Neural progenitor cell (in vitro differentiated cells): ENCODE measurements at regions not wholly inside any gene's neighbourhood (a gene's known extent, or its start where the extent isn't known, plus 50 kb on each side); places are given as distances from the start of the nearest gene placed in this dataset.

ENCODE experiments used
- DNase-seq: peaks from one replicate; pipeline ENCODE4 v3.0.0-alpha.2; 2016; ENCODE audit warnings: low spot score
- H2AFZ ChIP-seq: fragments of 200-600 bp; sonication (generic); replicated peaks from 2 replicates; pipeline ENCODE4 v1.6.1; 2016; ENCODE audit warnings: antibody characterized with exemption
- H3F3A ChIP-seq: fragments of 200-600 bp; sonication (generic); 2 replicates; pipeline ENCODE4 v1.6.1; 2016; ENCODE audit warnings: antibody characterized with exemption, low read depth
- H3K27ac ChIP-seq: fragments of 200-600 bp; sonication (generic); 2 replicates; pipeline ENCODE4 v1.5.1; 2016; ENCODE audit warnings: mild to moderate bottlenecking
- H3K27me3 ChIP-seq: fragments of 200-600 bp; sonication (generic); 2 replicates; pipeline ENCODE4 v1.6.1; 2016; ENCODE audit warnings: mild to moderate bottlenecking, moderate library complexity
- H3K36me3 ChIP-seq: fragments of 200-600 bp; sonication (generic); 2 replicates; pipeline ENCODE4 v1.5.1; 2016
- H3K4me1 ChIP-seq: fragments of 200-600 bp; sonication (generic); 2 replicates; pipeline ENCODE4 v1.6.1; 2016; ENCODE audit warnings: mixed run types
- H3K4me2 ChIP-seq: fragments of 200-600 bp; sonication (generic); 2 replicates; pipeline ENCODE4 v1.6.1; 2016
- H3K4me3 ChIP-seq: fragments of 200-600 bp; sonication (generic); 2 replicates; pipeline ENCODE4 v1.5.1; 2016
- H3K79me2 ChIP-seq: fragments of 200-600 bp; sonication (generic); 2 replicates; pipeline ENCODE4 v1.6.1; 2016; ENCODE audit warnings: low read depth
- H3K9ac ChIP-seq: fragments of 200-600 bp; sonication (generic); 2 replicates; pipeline ENCODE4 v1.6.1; 2016
- H3K9me3 ChIP-seq: fragments of 200-600 bp; sonication (generic); 2 replicates; pipeline ENCODE4 v1.5.1; 2016; ENCODE audit warnings: low read depth
- H4K20me1 ChIP-seq: fragments of 200-600 bp; sonication (generic); 2 replicates; pipeline ENCODE4 v1.6.1; 2016; ENCODE audit warnings: low read depth
- H3K27ac Mint-ChIP-seq: 3 replicates; pipeline ENCODE4 v1.8.0; 2021; ENCODE audit warnings: mixed read lengths
- H3K27me3 Mint-ChIP-seq: 2 replicates; pipeline ENCODE4 v1.8.0; 2022; ENCODE audit warnings: low read depth, mild to moderate bottlenecking, inconsistent platforms, moderate library complexity, mixed read lengths; ENCODE audit not compliant: insufficient read depth
- H3K36me3 Mint-ChIP-seq: 3 replicates; pipeline ENCODE4 v1.8.0; 2021; ENCODE audit warnings: mixed read lengths
- H3K4me1 Mint-ChIP-seq: 3 replicates; pipeline ENCODE4 v1.8.0; 2021; ENCODE audit warnings: mixed read lengths
- H3K4me3 Mint-ChIP-seq: 3 replicates; pipeline ENCODE4 v1.8.0; 2021; ENCODE audit warnings: mild to moderate bottlenecking, moderate library complexity, mixed read lengths
- H3K9me3 Mint-ChIP-seq: 3 replicates; pipeline ENCODE4 v1.8.0; 2020; ENCODE audit warnings: mixed read lengths
- CTCF ChIP-seq: fragments of 200-600 bp; sonication (generic); IDR thresholded peaks from 2 replicates; pipeline ENCODE4 v1.5.1; 2017; ENCODE audit warnings: antibody characterized with exemption, mild to moderate bottlenecking
- EZH2 ChIP-seq: fragments of 200-600 bp; sonication (generic); IDR thresholded peaks from 2 replicates; pipeline ENCODE4 v1.6.1; 2017; ENCODE audit warnings: antibody characterized with exemption, mild to moderate bottlenecking, moderate library complexity
- EZH2phosphoT487 ChIP-seq: fragments of 200-600 bp; sonication (generic); IDR thresholded peaks from 2 replicates; pipeline ENCODE4 v1.6.1; 2017; ENCODE audit warnings: antibody characterized with exemption

DNA sequence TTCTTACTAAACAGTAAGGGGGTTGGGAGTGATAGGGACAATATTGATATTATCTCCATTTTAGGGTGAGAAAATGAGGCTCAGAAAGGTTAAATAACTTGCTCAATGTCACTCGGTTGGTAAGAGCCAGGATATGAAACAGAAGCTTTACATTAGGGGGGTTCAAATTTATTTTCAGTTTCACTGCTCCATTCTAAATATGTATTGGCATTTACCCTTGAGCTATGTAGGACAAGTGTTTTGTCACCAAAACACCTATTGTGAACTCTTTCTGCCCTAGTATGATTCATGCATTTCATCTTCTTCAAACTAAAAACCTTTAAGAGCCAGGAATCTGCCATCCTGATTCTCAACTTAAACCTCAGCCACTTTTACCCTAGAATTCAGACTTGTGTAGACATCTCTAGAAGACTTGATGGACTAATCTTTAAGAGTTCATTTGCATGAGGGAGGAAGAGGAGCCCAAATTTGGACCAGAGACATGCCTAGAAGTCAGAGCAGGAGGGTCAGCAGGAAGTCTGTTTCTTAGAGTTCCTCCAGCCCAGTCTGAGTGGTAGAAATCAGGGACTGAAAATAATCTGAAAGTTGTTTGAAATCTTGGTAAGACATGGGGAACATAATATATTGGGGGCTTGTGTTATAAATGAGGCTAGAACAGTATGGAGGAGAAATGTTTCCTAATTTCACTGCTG lies 129.4 kb upstream of the ATP5MC3 start:
- Mint-ChIP-seq H3K9me3 (no peaks in the 10 kb centered on the region), H3K27me3 (no peaks in the 10 kb centered on the region), H3K4me1 (no peaks in the 10 kb centered on the region), H3K36me3 (no peaks in the 10 kb centered on the region), H3K27ac (no peak overlapping the region), H3K4me3 (no peak overlapping the region)
- H3K27ac ChIP-seq, result no peak overlapping the region
- no peaks in the 10 kb centered on the region for H3F3A ChIP-seq
- H3K4me2 ChIP-seq, result no peak overlapping the region
- H3K79me2 ChIP-seq, result no peaks in the 10 kb centered on the region
- no peak overlapping the region for H3K9ac ChIP-seq
- no peaks in the 10 kb centered on the region for H3K9me3 ChIP-seq
- no peak overlapping the region for H3K4me3 ChIP-seq
- no peaks in the 10 kb centered on the region for H3K36me3 ChIP-seq
- no peaks in the 10 kb centered on the region for H3K27me3 ChIP-seq
- DNase-seq, result no peak
- H2AFZ ChIP-seq, result no peak overlapping the region
- H3K4me1 ChIP-seq, result peaks cover 3% of the 10 kb centered on the region
- TF ChIP-seq CTCF (no peak), EZH2 (no peak), EZH2phosphoT487 (no peak)
- H4K20me1 ChIP-seq, result no peaks in the 10 kb centered on the region

DNA sequence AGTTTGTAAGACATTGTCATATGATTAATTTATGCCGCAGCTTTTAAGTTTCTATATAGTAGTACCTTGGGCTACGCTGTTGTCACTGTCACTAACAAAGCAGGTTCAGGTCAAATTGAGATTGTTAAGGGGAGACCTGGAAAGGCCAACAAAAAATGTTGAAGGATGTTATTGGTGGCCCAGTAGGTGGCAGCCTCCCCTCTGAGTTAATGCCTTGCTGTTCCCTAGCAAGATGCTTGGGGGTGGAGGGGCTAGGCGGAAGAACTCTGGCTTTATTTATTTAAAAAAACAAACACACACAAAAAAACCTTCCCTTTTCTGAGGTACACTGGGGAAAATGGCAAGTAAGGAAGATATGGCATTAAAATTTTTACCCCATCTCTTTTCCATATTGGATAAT lies 128.3 kb upstream of the ATP5MC3 start:
- H3K9me3 Mint-ChIP-seq, result no peaks in the 10 kb centered on the region
- no peaks in the 10 kb centered on the region for H3K36me3 Mint-ChIP-seq
- H3F3A ChIP-seq, result no peaks in the 10 kb centered on the region
- H3K27me3 Mint-ChIP-seq, result no peaks in the 10 kb centered on the region
- H2AFZ ChIP-seq, result no peak overlapping the region
- peaks cover 3% of the 10 kb centered on the region for H3K4me1 ChIP-seq
- H3K4me1 Mint-ChIP-seq, result no peaks in the 10 kb centered on the region
- H3K4me3 Mint-ChIP-seq, result no peak overlapping the region
- H3K4me3 ChIP-seq, result no peak overlapping the region
- H3K4me2 ChIP-seq, result no peak overlapping the region
- H3K27me3 ChIP-seq, result no peaks in the 10 kb centered on the region
- H3K27ac ChIP-seq, result no peak overlapping the region
- no peaks in the 10 kb centered on the region for H3K9me3 ChIP-seq
- peak; percentile 55 for DNase-seq
- no peaks in the 10 kb centered on the region for H4K20me1 ChIP-seq
- TF ChIP-seq CTCF, result peak; percentile 56
- TF ChIP-seq EZH2, result peak; percentile 36
- no peak for TF ChIP-seq EZH2phosphoT487
- no peaks in the 10 kb centered on the region for H3K79me2 ChIP-seq
- H3K36me3 ChIP-seq, result no peaks in the 10 kb centered on the region
- H3K9ac ChIP-seq, result no peak overlapping the region
- no peak overlapping the region for H3K27ac Mint-ChIP-seq

DNA sequence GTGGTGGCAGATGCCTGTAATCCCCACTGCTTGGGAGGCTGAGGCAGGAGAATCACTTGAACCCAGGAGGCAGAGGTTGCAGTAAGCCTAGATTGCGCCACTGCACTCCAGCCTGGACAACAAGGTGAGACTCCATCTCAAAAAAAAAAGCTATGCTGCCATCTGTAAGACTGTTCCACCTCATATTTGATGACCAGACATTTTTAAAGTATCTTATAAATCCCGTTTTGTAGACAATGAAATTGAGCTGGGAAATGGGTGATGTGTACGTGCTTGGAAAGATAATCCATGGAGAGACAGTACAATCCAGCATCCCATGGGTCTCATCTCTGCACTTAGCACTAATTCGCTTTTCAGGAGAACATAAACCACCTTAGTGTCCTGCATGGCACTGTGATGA lies 126.5 kb upstream of the ATP5MC3 start:
- H3K9me3 ChIP-seq, result no peaks in the 10 kb centered on the region
- no peaks in the 10 kb centered on the region for H3K27me3 Mint-ChIP-seq
- no peaks in the 10 kb centered on the region for H3K36me3 ChIP-seq

More for the DNA sequence above, 126.5 kb upstream of the ATP5MC3 start:
- Mint-ChIP-seq H3K36me3 (no peaks in the 10 kb centered on the region), H3K4me3 (no peak overlapping the region), H3K4me1 (no peaks in the 10 kb centered on the region), H3K27ac (no peak overlapping the region), H3K9me3 (no peaks in the 10 kb centered on the region)
- no peaks in the 10 kb centered on the region for H3K79me2 ChIP-seq
- no peaks in the 10 kb centered on the region for H3K27me3 ChIP-seq
- H3F3A ChIP-seq, result no peaks in the 10 kb centered on the region
- no peak overlapping the region for H2AFZ ChIP-seq
- peaks cover 3% of the 10 kb centered on the region for H3K4me1 ChIP-seq
- no peak overlapping the region for H3K9ac ChIP-seq
- H3K27ac ChIP-seq, result no peak overlapping the region
- H4K20me1 ChIP-seq, result no peaks in the 10 kb centered on the region
- no peak for DNase-seq
- no peak overlapping the region for H3K4me3 ChIP-seq
- H3K4me2 ChIP-seq, result no peak overlapping the region
- TF ChIP-seq EZH2 (no peak), CTCF (no peak), EZH2phosphoT487 (no peak)
